ENCODE measurements at regions not wholly inside any gene's neighbourhood (a gene's known extent, or its start where the extent isn't known, plus 50 kb on each side); places are given as distances from the start of the nearest gene placed in this dataset.

DNA sequence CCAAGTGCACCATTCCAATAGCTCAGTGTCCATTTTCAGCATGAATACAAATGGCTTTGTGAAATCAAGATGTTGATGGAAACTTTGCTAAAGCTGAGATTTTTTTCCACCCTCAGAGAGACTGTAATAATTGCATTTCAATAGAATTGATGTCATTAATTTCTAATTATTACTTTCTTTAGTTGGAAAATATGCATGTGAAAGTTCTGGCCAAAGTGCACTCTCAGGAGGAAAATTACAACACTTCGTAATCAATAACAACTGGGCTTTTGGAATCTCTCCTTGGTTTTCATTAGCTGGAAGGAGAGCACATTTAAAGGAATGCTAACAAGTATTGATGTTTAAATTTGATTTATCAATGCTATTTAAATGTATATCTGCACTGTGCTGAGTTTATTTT lies 529.5 kb upstream of the CDH8 start:
- TF ChIP-seq ETV6 (conservative IDR thresholded peaks at IDR 0.05 in 1 of 2, IDR thresholded peaks at IDR 0.05 in 1 of 2; ENCODE audit: borderline replicate concordance in 1 of 2, low read depth in 1 of 2) (no peak), SMC3 (IDR thresholded peaks at IDR 0.05; ENCODE audit: borderline replicate concordance, low read length) (no peak), SKIL (IDR thresholded peaks at IDR 0.05; ENCODE audit: low read depth, poor library complexity, severe bottlenecking) (no peak), ZNF274 (IDR thresholded peaks at IDR 0.05; ENCODE audit: insufficient read depth, insufficient read length) (no peak), POLR2AphosphoS5 (IDR thresholded peaks at IDR 0.05; ENCODE audit: low read length) (no peak), POLR2A (IDR thresholded peaks at IDR 0.05; ENCODE audit: low read depth, low read length) (no peak), CTCF (IDR thresholded peaks at IDR 0.05 in 2 of 3, conservative IDR thresholded peaks at IDR 0.05 in 1 of 3; ENCODE audit: control insufficient read depth in 2 of 3, extremely low read depth in 1 of 3, insufficient read depth in 1 of 3, low read depth in 3 of 3, low read length in 3 of 3) (no peak), TAF1 (IDR thresholded peaks at IDR 0.05; ENCODE audit: borderline replicate concordance, low read depth, low read length) (no peak), EZH2 (IDR thresholded peaks at IDR 0.05; ENCODE audit: borderline replicate concordance, control insufficient read depth, low read depth, low read length) (no peak), BCLAF1 (IDR thresholded peaks at IDR 0.05) (no peak)
